ENCODE measurements at regions not wholly inside any gene's neighbourhood (a gene's known extent, or its start where the extent isn't known, plus 50 kb on each side); places are given as distances from the start of the nearest gene placed in this dataset.

GRCh38 chr14:98932431-98933325 lies 339.3 kb downstream of the BCL11B start:
- TF ChIP-seq RAD21 (IDR thresholded peaks at IDR 0.05; ENCODE audit: low read depth) (no peak), USF1 (IDR thresholded peaks at IDR 0.05) (no peak), YY1 (IDR thresholded peaks at IDR 0.05; ENCODE audit: low read depth) (no peak), CREB1 (IDR thresholded peaks at IDR 0.05; ENCODE audit: low read depth) (no peak), FOXM1 (IDR thresholded peaks at IDR 0.05; ENCODE audit: borderline replicate concordance, low read depth) (no peak), CEBPB (IDR thresholded peaks at IDR 0.05) (no peak), EP300 (IDR thresholded peaks at IDR 0.05; ENCODE audit: borderline replicate concordance) (no peak)
- TF ChIP-seq, protein P1, sequence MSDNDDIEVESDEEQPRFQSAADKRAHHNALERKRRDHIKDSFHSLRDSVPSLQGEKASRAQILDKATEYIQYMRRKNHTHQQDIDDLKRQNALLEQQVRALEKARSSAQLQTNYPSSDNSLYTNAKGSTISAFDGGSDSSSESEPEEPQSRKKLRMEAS (IDR thresholded peaks at IDR 0.05), result no peak
